ENCODE measurements at regions not wholly inside any gene's neighbourhood (a gene's known extent, or its start where the extent isn't known, plus 50 kb on each side); places are given as distances from the start of the nearest gene placed in this dataset.

DNA sequence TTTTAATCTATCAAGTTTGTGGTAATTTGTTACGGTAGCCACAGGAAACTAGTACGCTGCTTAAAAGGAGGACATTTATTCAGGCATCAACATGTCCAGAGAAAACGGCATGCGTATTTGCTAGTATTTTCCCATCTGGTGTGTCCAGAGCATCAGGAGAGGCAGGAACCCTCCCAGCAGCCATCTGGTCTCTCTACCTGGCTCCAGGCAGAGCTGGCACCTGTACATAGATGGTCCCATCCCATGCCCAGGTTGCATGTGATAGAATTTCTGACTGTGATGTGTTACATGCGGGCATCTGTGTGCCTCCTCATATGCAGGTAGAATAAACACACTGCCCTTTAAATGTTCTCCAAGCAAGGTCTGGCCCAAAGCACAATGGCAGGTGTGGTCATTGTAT, 57.9 kb upstream of the PAGE1 start:
- TF ChIP-seq, protein P1, sequence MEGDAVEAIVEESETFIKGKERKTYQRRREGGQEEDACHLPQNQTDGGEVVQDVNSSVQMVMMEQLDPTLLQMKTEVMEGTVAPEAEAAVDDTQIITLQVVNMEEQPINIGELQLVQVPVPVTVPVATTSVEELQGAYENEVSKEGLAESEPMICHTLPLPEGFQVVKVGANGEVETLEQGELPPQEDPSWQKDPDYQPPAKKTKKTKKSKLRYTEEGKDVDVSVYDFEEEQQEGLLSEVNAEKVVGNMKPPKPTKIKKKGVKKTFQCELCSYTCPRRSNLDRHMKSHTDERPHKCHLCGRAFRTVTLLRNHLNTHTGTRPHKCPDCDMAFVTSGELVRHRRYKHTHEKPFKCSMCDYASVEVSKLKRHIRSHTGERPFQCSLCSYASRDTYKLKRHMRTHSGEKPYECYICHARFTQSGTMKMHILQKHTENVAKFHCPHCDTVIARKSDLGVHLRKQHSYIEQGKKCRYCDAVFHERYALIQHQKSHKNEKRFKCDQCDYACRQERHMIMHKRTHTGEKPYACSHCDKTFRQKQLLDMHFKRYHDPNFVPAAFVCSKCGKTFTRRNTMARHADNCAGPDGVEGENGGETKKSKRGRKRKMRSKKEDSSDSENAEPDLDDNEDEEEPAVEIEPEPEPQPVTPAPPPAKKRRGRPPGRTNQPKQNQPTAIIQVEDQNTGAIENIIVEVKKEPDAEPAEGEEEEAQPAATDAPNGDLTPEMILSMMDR (optimal IDR thresholded peaks at IDR 0.05 in 1 of 3, IDR thresholded peaks at IDR 0.05 in 1 of 3, conservative IDR thresholded peaks at IDR 0.05 in 1 of 3; ENCODE audit: extremely low read depth in 1 of 3, insufficient read depth in 2 of 3, low read length in 3 of 3) = no peak
- no peak for TF ChIP-seq EZH2 (IDR thresholded peaks at IDR 0.05; ENCODE audit: low read length)

Measured in keratinocyte (primary cell).